ENCODE measurements at regions not wholly inside any gene's neighbourhood (a gene's known extent, or its start where the extent isn't known, plus 50 kb on each side); places are given as distances from the start of the nearest gene placed in this dataset.

DNA sequence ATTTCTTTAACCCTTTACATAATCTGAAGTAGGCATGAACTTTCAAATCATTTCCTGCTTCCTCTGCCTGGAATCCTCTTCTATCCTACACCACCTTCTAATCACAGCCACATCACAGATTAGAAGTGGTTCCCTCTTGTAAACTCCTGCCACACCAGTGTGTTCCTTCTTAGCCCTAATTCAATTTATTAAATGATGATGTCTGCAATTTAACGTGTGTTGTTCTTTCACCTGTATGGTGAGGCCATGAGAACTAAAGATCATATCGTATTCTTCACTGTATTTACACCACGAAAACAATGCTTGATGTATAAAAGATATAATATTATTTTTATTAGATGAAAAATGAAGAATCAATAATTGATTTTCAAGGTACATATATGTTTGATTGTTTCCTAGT, 494.3 kb downstream of the EPHA4 start:
- Histone ChIP-seq H3K9me3 (ENCODE audit: low read length) (no peaks in the 10 kb centered on the region), H3K4me1 (ENCODE audit: insufficient read depth, low read length) (0 out of 2 replicates have a peak, but pooled peaks cover 3% of the 10 kb centered on the region), H4K20me1 (ENCODE audit: low read length) (no peaks in the 10 kb centered on the region), H3K9me2 (replicated peaks; ENCODE audit: low read length) (no peaks in the 10 kb centered on the region), H3K9ac (ENCODE audit: low read length) (no peak overlapping the region), H3F3A (ENCODE audit: low read length, unreplicated experiment) (no peaks in the 10 kb centered on the region), H3K4me2 (ENCODE audit: low read length) (no peak overlapping the region), H2AFZ (ENCODE audit: low read length) (no peak overlapping the region), H3K4me3 (ENCODE audit: low read length) (no peak overlapping the region), H3K27ac (ENCODE audit: low read length) (no peak overlapping the region), H3K27me3 (ENCODE audit: low read length) (no peaks in the 10 kb centered on the region), H3K36me3 (ENCODE audit: low read depth, low read length) (no peaks in the 10 kb centered on the region), H3K79me2 (ENCODE audit: low read length) (no peaks in the 10 kb centered on the region)
- TF ChIP-seq EZH2phosphoT487 (IDR thresholded peaks at IDR 0.05; ENCODE audit: borderline replicate concordance, low read length) = no peak
- no TSS peak for BruUV-seq (replicated peaks)
- ATAC-seq (no peak), DNase-seq (no peak)
- ChIA-PET CTCF (no interaction called here), POLR2A (ENCODE audit: unreplicated experiment) (no interaction called here)
- intact Hi-C loops (cut with micrococcal nuclease) = no loop called here

DNA sequence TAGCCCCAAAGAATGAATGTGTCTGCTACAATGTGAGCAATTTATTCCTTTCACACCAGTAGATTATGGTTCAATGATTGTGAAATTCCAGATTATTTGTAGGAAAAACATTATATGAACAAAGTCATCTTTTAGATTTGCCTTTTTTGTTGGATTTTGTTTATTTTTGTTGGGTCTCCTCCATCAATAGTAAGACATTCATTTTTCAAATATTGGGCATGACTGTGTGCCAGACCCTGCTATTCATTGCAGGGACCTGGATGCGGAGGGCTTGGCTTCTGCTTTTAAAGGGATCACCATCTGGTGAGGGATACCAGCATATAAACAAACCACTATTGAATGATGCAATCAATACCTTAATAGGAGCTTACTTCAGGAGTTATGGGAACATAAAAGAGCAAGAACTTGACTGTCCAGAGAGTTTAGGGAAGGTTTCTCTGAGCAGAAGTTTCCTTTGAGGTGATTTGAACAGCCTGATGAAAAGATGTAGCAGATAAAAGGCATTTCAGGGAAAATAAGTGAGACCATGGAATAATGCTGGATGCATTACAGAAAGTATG, 486.7 kb downstream of the EPHA4 start:
- no peak overlapping the region for H3K4me3 ChIP-seq (ENCODE audit: low read length)
- H3K36me3 ChIP-seq (ENCODE audit: low read depth, low read length) = no peaks in the 10 kb centered on the region
- CTCF ChIA-PET = no interaction called here
- no peak overlapping the region for H3K4me2 ChIP-seq (ENCODE audit: low read length)
- intact Hi-C loops (cut with micrococcal nuclease) = no loop called here
- H3K9ac ChIP-seq (ENCODE audit: low read length) = no peak overlapping the region
- H3K9me2 ChIP-seq (replicated peaks; ENCODE audit: low read length) = no peaks in the 10 kb centered on the region
- no TSS peak for BruUV-seq (replicated peaks)
- no peak for ATAC-seq
- H2AFZ ChIP-seq (ENCODE audit: low read length) = no peak overlapping the region
- no peaks in the 10 kb centered on the region for H3K9me3 ChIP-seq (ENCODE audit: low read length)
- POLR2A ChIA-PET (ENCODE audit: unreplicated experiment) = no interaction called here
- no peaks in the 10 kb centered on the region for H4K20me1 ChIP-seq (ENCODE audit: low read length)
- no peaks in the 10 kb centered on the region for H3K4me1 ChIP-seq (ENCODE audit: insufficient read depth, low read length)
- H3F3A ChIP-seq (ENCODE audit: low read length, unreplicated experiment) = no peaks in the 10 kb centered on the region
- no peak for TF ChIP-seq EZH2 (IDR thresholded peaks at IDR 0.05; ENCODE audit: low read length, unreplicated experiment)
- no peak for TF ChIP-seq EZH2phosphoT487 (IDR thresholded peaks at IDR 0.05; ENCODE audit: borderline replicate concordance, low read length)
- TF ChIP-seq, protein P1, sequence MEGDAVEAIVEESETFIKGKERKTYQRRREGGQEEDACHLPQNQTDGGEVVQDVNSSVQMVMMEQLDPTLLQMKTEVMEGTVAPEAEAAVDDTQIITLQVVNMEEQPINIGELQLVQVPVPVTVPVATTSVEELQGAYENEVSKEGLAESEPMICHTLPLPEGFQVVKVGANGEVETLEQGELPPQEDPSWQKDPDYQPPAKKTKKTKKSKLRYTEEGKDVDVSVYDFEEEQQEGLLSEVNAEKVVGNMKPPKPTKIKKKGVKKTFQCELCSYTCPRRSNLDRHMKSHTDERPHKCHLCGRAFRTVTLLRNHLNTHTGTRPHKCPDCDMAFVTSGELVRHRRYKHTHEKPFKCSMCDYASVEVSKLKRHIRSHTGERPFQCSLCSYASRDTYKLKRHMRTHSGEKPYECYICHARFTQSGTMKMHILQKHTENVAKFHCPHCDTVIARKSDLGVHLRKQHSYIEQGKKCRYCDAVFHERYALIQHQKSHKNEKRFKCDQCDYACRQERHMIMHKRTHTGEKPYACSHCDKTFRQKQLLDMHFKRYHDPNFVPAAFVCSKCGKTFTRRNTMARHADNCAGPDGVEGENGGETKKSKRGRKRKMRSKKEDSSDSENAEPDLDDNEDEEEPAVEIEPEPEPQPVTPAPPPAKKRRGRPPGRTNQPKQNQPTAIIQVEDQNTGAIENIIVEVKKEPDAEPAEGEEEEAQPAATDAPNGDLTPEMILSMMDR (conservative IDR thresholded peaks at IDR 0.05; ENCODE audit: low read depth, low read length) = no peak
- H3K79me2 ChIP-seq (ENCODE audit: low read length) = no peaks in the 10 kb centered on the region
- no peak overlapping the region for H3K27ac ChIP-seq (ENCODE audit: low read length)
- no peaks in the 10 kb centered on the region for H3K27me3 ChIP-seq (ENCODE audit: low read length)
- no peak for DNase-seq

DNA sequence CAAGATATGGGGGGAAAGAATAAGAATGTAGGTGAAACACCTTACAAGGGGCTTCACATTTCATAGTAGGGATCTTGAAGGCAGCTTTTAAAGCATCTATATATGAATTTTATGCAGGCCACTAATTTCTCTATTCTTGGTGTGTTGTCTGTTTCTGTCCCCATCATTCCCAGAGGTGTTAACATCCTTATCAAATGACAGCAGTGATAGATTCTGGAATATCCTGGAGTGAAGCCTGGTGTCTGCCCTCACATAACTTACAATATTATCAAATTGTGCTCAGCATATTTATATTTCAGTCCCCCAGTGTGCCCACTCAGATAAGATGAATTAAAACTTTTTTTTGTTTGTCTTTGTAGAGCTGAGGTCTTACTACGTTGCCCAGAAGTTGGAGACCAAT, 486.2 kb downstream of the EPHA4 start:
- H3K9ac ChIP-seq (ENCODE audit: low read length) = no peak overlapping the region
- no peak overlapping the region for H2AFZ ChIP-seq (ENCODE audit: low read length)
- H3K4me3 ChIP-seq (ENCODE audit: low read length) = no peak overlapping the region
- TF ChIP-seq, protein P1 (conservative IDR thresholded peaks at IDR 0.05; ENCODE audit: low read depth, low read length) = no peak
- TF ChIP-seq EZH2 (IDR thresholded peaks at IDR 0.05; ENCODE audit: low read length, unreplicated experiment) (no peak), EZH2phosphoT487 (IDR thresholded peaks at IDR 0.05; ENCODE audit: borderline replicate concordance, low read length) (no peak)
- ChIA-PET CTCF (no interaction called here), POLR2A (ENCODE audit: unreplicated experiment) (no interaction called here)
- no peak for DNase-seq
- no peaks in the 10 kb centered on the region for H3K9me2 ChIP-seq (replicated peaks; ENCODE audit: low read length)
- H3F3A ChIP-seq (ENCODE audit: low read length, unreplicated experiment) = no peaks in the 10 kb centered on the region
- H3K4me1 ChIP-seq (ENCODE audit: insufficient read depth, low read length) = no peaks in the 10 kb centered on the region
- BruUV-seq (replicated peaks) = no TSS peak
- H3K27ac ChIP-seq (ENCODE audit: low read length) = no peak overlapping the region
- intact Hi-C loops (cut with micrococcal nuclease) = no loop called here
- H3K27me3 ChIP-seq (ENCODE audit: low read length) = no peaks in the 10 kb centered on the region
- no peaks in the 10 kb centered on the region for H3K79me2 ChIP-seq (ENCODE audit: low read length)
- H4K20me1 ChIP-seq (ENCODE audit: low read length) = no peaks in the 10 kb centered on the region
- ATAC-seq = no peak
- no peaks in the 10 kb centered on the region for H3K36me3 ChIP-seq (ENCODE audit: low read depth, low read length)
- no peak overlapping the region for H3K4me2 ChIP-seq (ENCODE audit: low read length)
- H3K9me3 ChIP-seq (ENCODE audit: low read length) = no peaks in the 10 kb centered on the region
